AG08396 (cell line): ENCODE measurements at regions not wholly inside any gene's neighbourhood (a gene's known extent, or its start where the extent isn't known, plus 50 kb on each side); places are given as distances from the start of the nearest gene placed in this dataset.
A peak's percentile ranks its signal among the peaks of the same experiment; 100 is the strongest.
"Not testable (repeated sequence)": the region's sequence is repeated elsewhere in the genome, so short reads cannot be mapped to it uniquely, and the experiment has no call there.

Experiments used
- DNase-seq: peaks from one replicate; pipeline ENCODE4 v3.0.0; 2012; ENCODE audit warnings: low spot score, mixed read lengths

GRCh38 chr2:238521002-238521401 lies 94.3 kb downstream of the ASB1 start:
- DNase-seq: no peak

GRCh38 chr2:238521870-238522269 lies 95.1 kb downstream of the ASB1 start:
- DNase-seq: no peak

- DNase-seq: no peak
Observed at GRCh38 chr2:238523158-238524110, 96.7 kb downstream of the ASB1 start.

GRCh38 chr2:238524426-238524983 lies 97.8 kb downstream of the ASB1 start:
- DNase-seq: no peak

- no peak for DNase-seq
Observed at GRCh38 chr2:238525990-238526389, 99.3 kb downstream of the ASB1 start.

GRCh38 chr2:238527565-238527964 lies 100.8 kb downstream of the ASB1 start:
- DNase-seq: peak; percentile 80

- DNase-seq: peak; percentile 71
Observed at GRCh38 chr2:238528953-238529781, 102.4 kb downstream of the ASB1 start.

GRCh38 chr2:238531017-238531645 lies 104.4 kb downstream of the ASB1 start:
- DNase-seq: not testable (repeated sequence)

- not testable (repeated sequence) for DNase-seq
Observed at GRCh38 chr2:238543732-238544131, 117.0 kb downstream of the ASB1 start.

GRCh38 chr2:238548902-238549462 lies 122.3 kb downstream of the ASB1 start:
- no peak for DNase-seq

GRCh38 chr2:238549866-238550265 lies 123.1 kb downstream of the ASB1 start:
- no peak for DNase-seq

- no peak for DNase-seq
Observed at GRCh38 chr2:238551091-238551490, 124.4 kb downstream of the ASB1 start.

GRCh38 chr2:238552226-238552625 lies 125.5 kb downstream of the ASB1 start:
- DNase-seq: no peak

GRCh38 chr2:238553159-238553558 lies 126.4 kb downstream of the ASB1 start:
- no peak for DNase-seq

- no peak for DNase-seq
Observed at GRCh38 chr2:238554468-238555315, 128.0 kb downstream of the ASB1 start.

- DNase-seq: no peak
Observed at GRCh38 chr2:238555786-238556542, 129.2 kb downstream of the ASB1 start.

- no peak for DNase-seq
Observed at GRCh38 chr2:238557431-238557830, 130.7 kb downstream of the ASB1 start.

- DNase-seq: no peak
Observed at GRCh38 chr2:238557936-238558335, 131.2 kb downstream of the ASB1 start.

- DNase-seq: no peak
Observed at GRCh38 chr2:238558456-238559099, 131.9 kb downstream of the ASB1 start.
